NCI-H524 (cell line): ENCODE measurements at regions not wholly inside any gene's neighbourhood (a gene's known extent, or its start where the extent isn't known, plus 50 kb on each side); places are given as distances from the start of the nearest gene placed in this dataset.

Experiments
- DNase-seq, 2 experiments: peaks; one replicate each; lab custom pipeline; 2025; lab: John Stamatoyannopoulos, UW

GRCh38 chr2:150853263-150853662, 365.8 kb upstream of the RND3 start:
- no peak for DNase-seq

GRCh38 chr2:150850641-150851040, 363.2 kb upstream of the RND3 start:
- no peak for DNase-seq

- no peak for DNase-seq
These were observed 360.1 kb upstream of the RND3 start for GRCh38 chr2:150847578-150847977.

- no peak for DNase-seq
These were observed 359.2 kb upstream of the RND3 start for GRCh38 chr2:150846691-150847090.

- no peak for DNase-seq
These were observed 345.2 kb upstream of the RND3 start for GRCh38 chr2:150832686-150833085.

GRCh38 chr2:150824118-150824517, 336.7 kb upstream of the RND3 start:
- DNase-seq: no peak

GRCh38 chr2:150817422-150817821, 330.0 kb upstream of the RND3 start:
- no peak for DNase-seq

GRCh38 chr2:150812664-150813367, 325.3 kb upstream of the RND3 start:
- no peak for DNase-seq

GRCh38 chr2:150812066-150812465, 324.6 kb upstream of the RND3 start:
- DNase-seq: no peak

GRCh38 chr2:150811259-150811855, 323.9 kb upstream of the RND3 start:
- DNase-seq: no peak

- DNase-seq: peak; percentile 65 to 86
These were observed 321.6 kb upstream of the RND3 start for GRCh38 chr2:150809103-150809502.

- no peak for DNase-seq
These were observed 318.9 kb upstream of the RND3 start for GRCh38 chr2:150806336-150806735.

- DNase-seq: no peak
These were observed 316.4 kb upstream of the RND3 start for GRCh38 chr2:150803689-150804398.

GRCh38 chr2:150802635-150803034, 315.2 kb upstream of the RND3 start:
- no peak for DNase-seq

- DNase-seq: peak; percentile 82 to 84
These were observed 308.8 kb upstream of the RND3 start for GRCh38 chr2:150796236-150796635.

GRCh38 chr2:150792780-150793300, 305.4 kb upstream of the RND3 start:
- DNase-seq: peak in 1 of 2 experiments; percentile 27

- DNase-seq: no peak
These were observed 304.1 kb upstream of the RND3 start for GRCh38 chr2:150791567-150791966.

GRCh38 chr2:150789376-150789905, 302.0 kb upstream of the RND3 start:
- DNase-seq: no peak

GRCh38 chr2:150788426-150789140, 301.1 kb upstream of the RND3 start:
- DNase-seq: no peak

GRCh38 chr2:150787353-150788093, 300.1 kb upstream of the RND3 start:
- DNase-seq: no peak

GRCh38 chr2:150784389-150784788, 296.9 kb upstream of the RND3 start:
- no peak for DNase-seq
